ENCODE measurements at regions not wholly inside any gene's neighbourhood (a gene's known extent, or its start where the extent isn't known, plus 50 kb on each side); places are given as distances from the start of the nearest gene placed in this dataset.

GRCh38 chr6:170032706-170033309, 258.1 kb downstream of the DLL1 start:
- no peak for TF ChIP-seq CTCF (IDR thresholded peaks at IDR 0.05; ENCODE audit: insufficient read depth, low read depth, low read length, missing control alignments)
- no peak for DNase-seq (ENCODE audit: low read depth)

GRCh38 chr6:170032197-170032596, 258.7 kb downstream of the DLL1 start:
- no peak overlapping the region for H3K4me3 ChIP-seq (ENCODE audit: low read length)
- DNase-seq (ENCODE audit: low read depth), result no peak
- TF ChIP-seq CTCF (IDR thresholded peaks at IDR 0.05; ENCODE audit: insufficient read depth, low read depth, low read length, missing control alignments), result no peak

More at GRCh38 chr6:170032706-170033309, 258.1 kb downstream of the DLL1 start:
- H3K4me3 ChIP-seq (ENCODE audit: low read length), result no peak overlapping the region

GRCh38 chr6:170031684-170032121, 259.2 kb downstream of the DLL1 start:
- TF ChIP-seq CTCF (IDR thresholded peaks at IDR 0.05; ENCODE audit: insufficient read depth, low read depth, low read length, missing control alignments), result no peak
- no peak for DNase-seq (ENCODE audit: low read depth)

GRCh38 chr6:170030821-170031471, 259.9 kb downstream of the DLL1 start:
- peak; percentile 42 for DNase-seq (ENCODE audit: low read depth)
- no peak for TF ChIP-seq CTCF (IDR thresholded peaks at IDR 0.05; ENCODE audit: insufficient read depth, low read depth, low read length, missing control alignments)
- no peak overlapping the region for H3K4me3 ChIP-seq (ENCODE audit: low read length)

More at GRCh38 chr6:170031684-170032121, 259.2 kb downstream of the DLL1 start:
- H3K4me3 ChIP-seq (ENCODE audit: low read length), result no peak overlapping the region

GRCh38 chr6:170030284-170030815, 260.5 kb downstream of the DLL1 start:
- no peak for DNase-seq (ENCODE audit: low read depth)
- H3K4me3 ChIP-seq (ENCODE audit: low read length), result no peak overlapping the region
- TF ChIP-seq CTCF (IDR thresholded peaks at IDR 0.05; ENCODE audit: insufficient read depth, low read depth, low read length, missing control alignments), result no peak

GRCh38 chr6:170029416-170030283, 261.2 kb downstream of the DLL1 start:
- H3K4me3 ChIP-seq (ENCODE audit: low read length), result no peak overlapping the region
- no peak for TF ChIP-seq CTCF (IDR thresholded peaks at IDR 0.05; ENCODE audit: insufficient read depth, low read depth, low read length, missing control alignments)
- DNase-seq (ENCODE audit: low read depth), result no peak

Measured in epithelial cell of esophagus (primary cell).